ENCODE measurements at regions not wholly inside any gene's neighbourhood (a gene's known extent, or its start where the extent isn't known, plus 50 kb on each side); places are given as distances from the start of the nearest gene placed in this dataset.

GRCh38 chr2:18198677-18199076 is 320.2 kb downstream of the KCNS3 start:
- DNase-seq, result no peak
- H4K91ac ChIP-seq (ENCODE audit: insufficient read length, low read depth, low read length), result no peak overlapping the region
- no peak overlapping the region for H2BK5ac ChIP-seq (ENCODE audit: insufficient read length, low read length)
- H3K4me2 ChIP-seq (ENCODE audit: insufficient read depth, insufficient read length, low read length), result no peak overlapping the region
- no peaks in the 10 kb centered on the region for H3K9me3 Mint-ChIP-seq
- no peak overlapping the region for H2AFZ ChIP-seq (ENCODE audit: low read length)
- no peak overlapping the region for H2BK120ac ChIP-seq (ENCODE audit: low read depth, low read length, poor library complexity, severe bottlenecking)
- TF ChIP-seq CTCF (conservative IDR thresholded peaks at IDR 0.05), result no peak
- H3K4ac ChIP-seq (ENCODE audit: low read depth, low read length), result no peak overlapping the region
- no peaks in the 10 kb centered on the region for H4K20me1 ChIP-seq (ENCODE audit: control insufficient read depth, insufficient read depth, insufficient read length)
- no peaks in the 10 kb centered on the region for H3K27me3 ChIP-seq (ENCODE audit: insufficient read depth, low read length)
- H3K9ac ChIP-seq (ENCODE audit: extremely low read depth, insufficient read length, low read length), result no peak overlapping the region
- H3K23ac ChIP-seq (ENCODE audit: insufficient read length, low read depth, low read length), result no peak overlapping the region
- H3K4me1 ChIP-seq (ENCODE audit: insufficient read depth, low read length), result no peaks in the 10 kb centered on the region
- no peaks in the 10 kb centered on the region for H3K36me3 Mint-ChIP-seq (ENCODE audit: insufficient read depth in 1 of 3, low read depth in 3 of 3)
- H3K9me3 ChIP-seq (ENCODE audit: control insufficient read depth, low read depth, low read length), result no peaks in the 10 kb centered on the region
- H3K4me3 Mint-ChIP-seq, result no peak overlapping the region
- no peak overlapping the region for H3K56ac ChIP-seq (ENCODE audit: insufficient read length, low read depth, low read length)
- H2BK12ac ChIP-seq (ENCODE audit: insufficient read length, low read depth, low read length), result no peak overlapping the region
- no peak overlapping the region for H4K5ac ChIP-seq (ENCODE audit: insufficient read length, low read depth, low read length)
- H3K27me3 Mint-ChIP-seq (ENCODE audit: low read depth), result no peaks in the 10 kb centered on the region
- H3K79me2 ChIP-seq (ENCODE audit: insufficient read depth, low read length), result no peaks in the 10 kb centered on the region
- no peak overlapping the region for H3T11ph ChIP-seq (ENCODE audit: low read length)
- H2BK15ac ChIP-seq (ENCODE audit: low read depth, low read length), result no peak overlapping the region
- no peak overlapping the region for H2AK5ac ChIP-seq (ENCODE audit: insufficient read length, low read length)
- H3K27ac Mint-ChIP-seq, result no peak overlapping the region
- H2BK20ac ChIP-seq (ENCODE audit: low read depth, low read length, poor library complexity, severe bottlenecking), result no peak overlapping the region
- H3K18ac ChIP-seq (ENCODE audit: insufficient read length, low read depth, low read length), result no peak overlapping the region
- no peaks in the 10 kb centered on the region for H3K23me2 ChIP-seq (ENCODE audit: insufficient read length, low read depth, low read length, poor library complexity, severe bottlenecking)
- no peak overlapping the region for H4K8ac ChIP-seq (replicated peaks; ENCODE audit: insufficient read length, low read depth, low read length)
- H3K27ac ChIP-seq (ENCODE audit: insufficient read length, low read depth, low read length), result no peak overlapping the region
- peaks cover 12 to 15% of the 10 kb centered on the region in 2 experiments for H3K4me1 Mint-ChIP-seq
- no CpG with 5 or more reads among the region's 2 CpGs for WGBS (ENCODE audit: extremely low coverage, insufficient read length, low lambda C conversion rate)
- H3K14ac ChIP-seq (ENCODE audit: insufficient read depth, low read length), result no peak overlapping the region
- no peaks in the 10 kb centered on the region for H3K79me1 ChIP-seq (ENCODE audit: insufficient read depth, low read depth, low read length, poor library complexity, severe bottlenecking)
